Neuronal stem cell (in vitro differentiated cells): ENCODE measurements at regions not wholly inside any gene's neighbourhood (a gene's known extent, or its start where the extent isn't known, plus 50 kb on each side); places are given as distances from the start of the nearest gene placed in this dataset.

ENCODE experiments used
- DNase-seq: peaks from one replicate; pipeline ENCODE4 v3.0.0-alpha.2; 2013; ENCODE audit warnings: low spot score
- H2AFZ ChIP-seq: one replicate; pipeline ENCODE4 v1.6.1; 2013; ENCODE audit warnings: mild to moderate bottlenecking, low read length, inconsistent platforms
- H2AK5ac ChIP-seq: 2 replicates; pipeline ENCODE4 v1.6.1; 2013; ENCODE audit warnings: low read depth, mild to moderate bottlenecking, inconsistent platforms, low read length, moderate library complexity, mixed read lengths
- H2BK120ac ChIP-seq: 2 replicates; pipeline ENCODE4 v1.6.1; 2013; ENCODE audit warnings: low read depth, mild to moderate bottlenecking, inconsistent platforms, low read length, moderate library complexity, mixed read lengths
- H2BK12ac ChIP-seq: one replicate; pipeline ENCODE4 v1.6.1; 2013; ENCODE audit warnings: low read length, inconsistent platforms
- H2BK15ac ChIP-seq: 2 replicates; pipeline ENCODE4 v1.6.1; 2013; ENCODE audit warnings: mild to moderate bottlenecking, low read length, inconsistent platforms, mixed read lengths
- H2BK5ac ChIP-seq: one replicate; pipeline ENCODE4 v1.6.1; 2013; ENCODE audit warnings: inconsistent platforms, mild to moderate bottlenecking, low read length, moderate library complexity
- H3K14ac ChIP-seq: one replicate; pipeline ENCODE4 v1.6.1; 2013; ENCODE audit warnings: low read length, inconsistent platforms
- H3K18ac ChIP-seq: 2 replicates; pipeline ENCODE4 v1.6.1; 2013; ENCODE audit warnings: low read length, inconsistent platforms
- H3K23ac ChIP-seq: 2 replicates; pipeline ENCODE4 v1.6.1; 2013; ENCODE audit warnings: low read depth, mild to moderate bottlenecking, mixed read lengths, low read length, inconsistent platforms; ENCODE audit not compliant: poor library complexity
- H3K27ac ChIP-seq: replicated peaks from 3 replicates; pipeline ENCODE4 v1.5.1; 2013; ENCODE audit warnings: low read length, inconsistent platforms
- H3K27me3 ChIP-seq, 3 experiments: 2 replicates each; pipeline ENCODE4 v1.6.1; 2013; ENCODE audit warnings: low read length in 3 of 3, mild to moderate bottlenecking in 2 of 3, inconsistent platforms in 1 of 3, low read depth in 1 of 3, mixed read lengths in 1 of 3, moderate library complexity in 1 of 3; ENCODE audit not compliant: control insufficient read depth in 3 of 3, insufficient read depth in 3 of 3
- H3K36me3 ChIP-seq, 2 donors: replicated peaks in 1 of 2; 2 replicates each; pipeline ENCODE4 v1.6.1; 2013; ENCODE audit warnings: low read length in 2 of 2; ENCODE audit not compliant: control insufficient read depth in 2 of 2, insufficient read depth in 2 of 2
- H3K4ac ChIP-seq: 2 replicates; pipeline ENCODE4 v1.6.1; 2013; ENCODE audit warnings: inconsistent platforms, mild to moderate bottlenecking, low read length, moderate library complexity
- H3K4me1 ChIP-seq, 2 donors: 1 replicate in 1 of 2; 2 replicates in 1 of 2; pipeline ENCODE4 v1.6.1; 2013; ENCODE audit warnings: low read length in 2 of 2, low read depth in 1 of 2; ENCODE audit not compliant: control insufficient read depth in 2 of 2, insufficient read depth in 1 of 2
- H3K4me2 ChIP-seq: one replicate; pipeline ENCODE4 v1.6.1; 2013; ENCODE audit warnings: mild to moderate bottlenecking, low read length, inconsistent platforms; ENCODE audit not compliant: insufficient read depth, poor library complexity, severe bottlenecking
- H3K4me3 ChIP-seq, 2 donors: 2 replicates each; pipeline ENCODE4 v1.5.1; 2013; ENCODE audit warnings: low read length in 2 of 2, mild to moderate bottlenecking in 2 of 2, inconsistent platforms in 1 of 2, moderate library complexity in 1 of 2
- H3K79me1 ChIP-seq: one replicate; pipeline ENCODE4 v1.6.1; 2013; ENCODE audit warnings: low read depth, mild to moderate bottlenecking, inconsistent platforms, low read length, moderate library complexity
- H3K9ac ChIP-seq: one replicate; pipeline ENCODE4 v1.6.1; 2013; ENCODE audit warnings: mild to moderate bottlenecking, low read depth, low read length, inconsistent platforms; ENCODE audit not compliant: poor library complexity
- H3K9me3 ChIP-seq, 2 donors: replicated peaks in 1 of 2; 2 replicates each; pipeline versions ENCODE3 to v1.6.1; 2013; ENCODE audit warnings: low read length in 2 of 2, mild to moderate bottlenecking in 2 of 2, inconsistent platforms in 1 of 2, low read depth in 1 of 2, mixed read lengths in 1 of 2, moderate library complexity in 1 of 2; ENCODE audit not compliant: control insufficient read depth in 2 of 2, insufficient read depth in 1 of 2
- H4K8ac ChIP-seq: one replicate; pipeline ENCODE4 v1.6.1; 2013; ENCODE audit warnings: low read depth, mild to moderate bottlenecking, inconsistent platforms, low read length, moderate library complexity
- H4K91ac ChIP-seq: one replicate; pipeline ENCODE4 v1.6.1; 2013; ENCODE audit warnings: low read length, low read depth, mild to moderate bottlenecking, inconsistent platforms; ENCODE audit not compliant: poor library complexity
- WGBS, 2 donors: extraction: QIAGEN DNeasy Blood & Tissue Kit; methylation state at CpG; one replicate each; pipeline ENCODE4 v1.1.7; 2013; ENCODE audit warnings: missing lambda C conversion rate in 2 of 2, mixed read lengths in 1 of 2; ENCODE audit not compliant: insufficient read length in 2 of 2, insufficient replicate concordance in 1 of 2; ENCODE audit errors: extremely low coverage in 2 of 2; 5-methylcytosine and 5-hydroxymethylcytosine counted together

DNA sequence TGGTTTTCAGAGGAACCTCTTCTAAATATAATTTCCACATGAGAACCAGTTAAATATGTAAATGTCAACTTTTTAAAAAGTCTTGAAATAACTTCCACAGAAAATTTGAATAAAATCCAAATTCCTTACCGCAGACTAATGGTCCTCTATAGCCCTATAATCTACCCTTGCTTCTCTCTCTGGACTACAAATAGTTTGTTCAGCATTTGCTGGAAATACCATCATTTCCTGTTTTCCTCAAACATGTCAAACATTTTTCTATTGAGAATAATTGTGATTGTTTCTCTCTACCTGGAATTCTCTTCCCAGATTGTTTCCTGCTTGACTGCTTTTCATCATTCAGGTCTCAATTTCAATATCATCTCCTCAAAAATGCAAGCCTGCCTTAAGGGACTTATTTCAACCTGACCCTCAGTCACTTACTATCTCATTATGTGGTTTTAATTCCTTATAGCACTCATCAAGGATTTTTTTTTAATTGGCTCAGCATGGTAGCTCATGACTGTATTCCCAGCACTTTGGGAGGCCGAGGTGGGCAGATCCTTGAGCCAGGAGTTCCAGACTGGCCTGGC, 898.9 kb upstream of the MIR17HG start:
- Histone ChIP-seq H3K27ac (no peak overlapping the region), H3K14ac (no peak overlapping the region), H2BK120ac (no peak overlapping the region), H3K4me2 (no peak overlapping the region), H4K91ac (no peak overlapping the region), H2AK5ac (no peak overlapping the region), H2AFZ (no peak overlapping the region), H2BK5ac (no peak overlapping the region), H3K9me3 (peaks cover 0 to 2% of the 10 kb centered on the region in 2 donors), H3K18ac (no peak overlapping the region), H4K8ac (no peak overlapping the region), H3K4me1 (peaks cover 2 to 3% of the 10 kb centered on the region in 2 donors), H3K27me3 (no peaks in the 10 kb centered on the region), H3K4me3 (no peak overlapping the region), H3K23ac (no peak overlapping the region), H2BK15ac (no peak overlapping the region), H2BK12ac (no peak overlapping the region), H3K4ac (no peak overlapping the region), H3K36me3 (no peaks in the 10 kb centered on the region), H3K9ac (no peak overlapping the region), H3K79me1 (no peaks in the 10 kb centered on the region)
- WGBS, 2 donors, result no CpG with 5 or more reads among the region's 2 CpGs
- DNase-seq, result no peak

DNA sequence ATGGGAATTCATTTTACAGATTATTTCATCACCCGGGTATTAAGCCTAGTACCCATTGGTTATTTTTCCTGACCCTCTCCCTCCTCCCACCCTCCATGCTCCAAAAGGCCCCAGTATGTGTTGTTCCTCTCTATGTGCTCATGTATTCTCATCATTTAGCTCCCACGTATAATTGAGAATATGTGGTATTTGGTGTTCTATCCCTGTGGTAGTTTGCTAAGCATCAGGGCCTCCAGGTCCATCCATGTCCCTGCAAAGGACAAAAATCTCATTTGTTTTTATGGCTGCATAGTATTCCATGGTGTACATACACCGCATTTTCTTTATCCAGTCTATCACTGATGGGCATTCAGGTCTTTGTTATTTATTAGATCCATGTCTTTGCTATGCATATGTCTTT, 894.1 kb upstream of the MIR17HG start:
- no peak overlapping the region for H3K23ac ChIP-seq

DNA sequence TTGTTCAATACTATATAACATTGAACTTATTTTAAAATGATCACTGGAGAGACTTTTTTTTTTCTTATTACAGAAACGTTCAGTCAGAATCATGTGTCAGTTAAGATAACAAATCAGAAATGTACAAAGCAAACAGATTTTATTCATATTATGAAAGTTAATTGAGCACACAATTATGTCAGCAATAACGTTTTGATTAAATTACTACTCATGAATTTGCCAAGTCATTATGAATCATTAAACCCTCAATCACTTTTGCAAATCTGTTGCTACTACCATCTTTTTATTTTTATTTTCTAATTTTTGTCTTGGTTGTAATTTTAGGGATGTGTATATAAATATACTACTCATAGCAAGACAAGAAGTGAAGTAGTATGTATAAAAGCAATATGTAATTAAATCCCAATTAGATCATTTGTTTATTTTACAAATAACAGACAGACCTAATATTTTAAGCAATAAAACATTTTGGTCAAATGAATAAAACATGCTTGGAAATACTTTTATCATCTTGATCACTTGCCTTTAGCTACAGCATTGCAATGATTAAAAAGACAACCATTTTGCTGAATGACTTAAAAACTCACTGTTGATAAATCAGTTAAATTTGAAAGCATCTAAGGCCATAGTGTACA, 893.4 kb upstream of the MIR17HG start:
- no peaks in the 10 kb centered on the region for H3K27me3 ChIP-seq
- H3K36me3 ChIP-seq, result no peaks in the 10 kb centered on the region
- no peak overlapping the region for H3K14ac ChIP-seq
- H3K27ac ChIP-seq, result no peak overlapping the region
- no peak overlapping the region for H3K23ac ChIP-seq
- H3K4ac ChIP-seq, result no peak overlapping the region
- H2BK5ac ChIP-seq, result no peak overlapping the region
- peaks cover 2% of the 10 kb centered on the region for H3K79me1 ChIP-seq
- no peak overlapping the region for H2AK5ac ChIP-seq
- peaks cover 0 to 2% of the 10 kb centered on the region in 2 donors for H3K4me1 ChIP-seq
- no peak overlapping the region for H2BK12ac ChIP-seq
- H3K4me2 ChIP-seq, result no peak overlapping the region
- no peak overlapping the region for H2AFZ ChIP-seq
- no peak overlapping the region for H3K9ac ChIP-seq
- DNase-seq, result no peak
- H3K4me3 ChIP-seq, result no peak overlapping the region
- H2BK15ac ChIP-seq, result no peak overlapping the region
- H3K18ac ChIP-seq, result no peak overlapping the region
- no peaks in the 10 kb centered on the region for H3K9me3 ChIP-seq
- H2BK120ac ChIP-seq, result no peak overlapping the region
- no peak overlapping the region for H4K8ac ChIP-seq
- no CpG with 5 or more reads among the region's 2 CpGs for WGBS, 2 donors
- H4K91ac ChIP-seq, result no peak overlapping the region

More for the DNA sequence above, 894.1 kb upstream of the MIR17HG start:
- H2BK5ac ChIP-seq, result no peak overlapping the region
- H4K8ac ChIP-seq, result no peak overlapping the region
- H3K4me2 ChIP-seq, result no peak overlapping the region
- H2AK5ac ChIP-seq, result no peak overlapping the region
- no peak overlapping the region for H3K9ac ChIP-seq
- H2BK15ac ChIP-seq, result no peak overlapping the region
- no CpG with 5 or more reads among the region's 3 CpGs for WGBS, 2 donors
- no peaks in the 10 kb centered on the region for H3K27me3 ChIP-seq
- no peaks in the 10 kb centered on the region for H3K9me3 ChIP-seq
- no peak overlapping the region for H3K4me3 ChIP-seq
- no peak overlapping the region for H4K91ac ChIP-seq
- H3K4me1 ChIP-seq, result peaks cover 0 to 2% of the 10 kb centered on the region in 2 donors
- H3K4ac ChIP-seq, result no peak overlapping the region
- DNase-seq, result no peak
- H3K18ac ChIP-seq, result no peak overlapping the region
- H2BK120ac ChIP-seq, result no peak overlapping the region
- no peak overlapping the region for H3K27ac ChIP-seq
- H2BK12ac ChIP-seq, result no peak overlapping the region
- H3K14ac ChIP-seq, result no peak overlapping the region
- H2AFZ ChIP-seq, result no peak overlapping the region
- peaks cover 2% of the 10 kb centered on the region for H3K79me1 ChIP-seq
- H3K36me3 ChIP-seq, result no peaks in the 10 kb centered on the region

DNA sequence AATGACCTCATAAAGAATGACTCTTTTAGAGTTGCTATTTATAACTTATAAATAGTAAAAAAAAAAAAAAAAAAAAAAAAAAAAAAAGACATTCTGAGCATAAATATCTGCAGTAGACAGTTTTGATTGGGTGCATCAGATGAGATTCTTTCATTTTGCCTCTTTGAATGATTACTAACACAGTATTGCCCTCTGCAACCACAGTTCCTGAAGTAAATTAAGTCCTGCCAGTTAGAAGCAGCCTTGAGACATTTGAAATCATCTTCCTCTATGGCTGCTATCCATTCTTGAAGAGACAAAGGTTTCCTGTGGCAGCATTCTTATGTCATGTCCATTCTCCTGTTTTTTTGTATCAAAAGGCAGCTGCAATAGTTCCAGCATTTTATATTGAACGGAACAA, 892.4 kb upstream of the MIR17HG start:
- Histone ChIP-seq H2AK5ac (no peak overlapping the region), H3K14ac (no peak overlapping the region), H3K4me3 (no peak overlapping the region), H3K9me3 (no peaks in the 10 kb centered on the region), H3K9ac (no peak overlapping the region), H4K8ac (no peak overlapping the region), H3K27me3 (no peaks in the 10 kb centered on the region), H3K23ac (no peak overlapping the region), H2AFZ (no peak overlapping the region), H3K18ac (no peak overlapping the region), H3K27ac (no peak overlapping the region), H2BK120ac (no peak overlapping the region), H3K36me3 (no peaks in the 10 kb centered on the region), H3K79me1 (peaks cover 2% of the 10 kb centered on the region), H3K4me2 (no peak overlapping the region), H4K91ac (no peak overlapping the region), H2BK5ac (no peak overlapping the region), H3K4me1 (peaks cover 0 to 2% of the 10 kb centered on the region in 2 donors), H2BK15ac (no peak overlapping the region), H3K4ac (no peak overlapping the region), H2BK12ac (no peak overlapping the region)
- no peak for DNase-seq
- WGBS, 2 donors, result no CpG with 5 or more reads among the region's 1 CpG
